GM19395 (cell line): ENCODE measurements at regions not wholly inside any gene's neighbourhood (a gene's known extent, or its start where the extent isn't known, plus 50 kb on each side); places are given as distances from the start of the nearest gene placed in this dataset.

ENCODE experiments used
- ATAC-seq: cut with Tn5 transposase; IDR thresholded peaks from one replicate; pipeline ENCODE4 v1.9.1; 2021; ENCODE audit warnings: mild to moderate bottlenecking, moderate library complexity; ENCODE audit not compliant: unreplicated experiment

- ATAC-seq, result no peak
These were observed 1054.8 kb upstream of the B3GALT2 start for GRCh38 chr1:194241215-194241614.

GRCh38 chr1:194233069-194233468, 1046.7 kb upstream of the B3GALT2 start:
- ATAC-seq, result no peak

- ATAC-seq, result no peak
These were observed 1044.1 kb upstream of the B3GALT2 start for GRCh38 chr1:194230351-194231144.

- no peak for ATAC-seq
These were observed 1042.0 kb upstream of the B3GALT2 start for GRCh38 chr1:194228427-194228826.

- ATAC-seq, result no peak
These were observed 1040.7 kb upstream of the B3GALT2 start for GRCh38 chr1:194227161-194227560.

- peak; percentile 96 for ATAC-seq
These were observed 1039.4 kb upstream of the B3GALT2 start for GRCh38 chr1:194225821-194226220.

GRCh38 chr1:194223596-194223995, 1037.2 kb upstream of the B3GALT2 start:
- no peak for ATAC-seq

- no peak for ATAC-seq
These were observed 1029.0 kb upstream of the B3GALT2 start for GRCh38 chr1:194215448-194215847.

GRCh38 chr1:194214735-194215134, 1028.3 kb upstream of the B3GALT2 start:
- ATAC-seq, result no peak

GRCh38 chr1:194209920-194210319, 1023.5 kb upstream of the B3GALT2 start:
- no peak for ATAC-seq

GRCh38 chr1:194208674-194209073, 1022.3 kb upstream of the B3GALT2 start:
- ATAC-seq, result no peak

- no peak for ATAC-seq
These were observed 1010.1 kb upstream of the B3GALT2 start for GRCh38 chr1:194196562-194196961.

- no peak for ATAC-seq
These were observed 1008.3 kb upstream of the B3GALT2 start for GRCh38 chr1:194194724-194195123.

GRCh38 chr1:194184974-194185373, 998.6 kb upstream of the B3GALT2 start:
- ATAC-seq, result no peak

- no peak for ATAC-seq
These were observed 998.0 kb upstream of the B3GALT2 start for GRCh38 chr1:194184425-194184824.

GRCh38 chr1:194181845-194182244, 995.4 kb upstream of the B3GALT2 start:
- ATAC-seq, result no peak

- no peak for ATAC-seq
These were observed 989.8 kb upstream of the B3GALT2 start for GRCh38 chr1:194176212-194176611.

- ATAC-seq, result no peak
These were observed 988.8 kb upstream of the B3GALT2 start for GRCh38 chr1:194175251-194175650.

- ATAC-seq, result no peak
These were observed 988.1 kb upstream of the B3GALT2 start for GRCh38 chr1:194174528-194174927.

GRCh38 chr1:194171596-194171995, 985.2 kb upstream of the B3GALT2 start:
- ATAC-seq, result no peak

GRCh38 chr1:194167956-194168640, 981.7 kb upstream of the B3GALT2 start:
- ATAC-seq, result no peak

- no peak for ATAC-seq
These were observed 978.3 kb upstream of the B3GALT2 start for GRCh38 chr1:194164755-194165154.
